GM12878 (cell line): ENCODE measurements at regions not wholly inside any gene's neighbourhood (a gene's known extent, or its start where the extent isn't known, plus 50 kb on each side); places are given as distances from the start of the nearest gene placed in this dataset.

ENCODE experiments used
- ATAC-seq: fragments of 200-7000 bp; cut with Tn5 transposase; 3 replicates; pipeline ENCODE4 v1.9.1; 2020; ENCODE audit warnings: mild to moderate bottlenecking, moderate library complexity
- BruUV-seq: library from RNA; stranded (reverse); fragments of 400-500 nt; replicated peaks from 2 replicates; lab custom pipeline; 2021; lab: Mats Ljungman, UMichigan
- CTCF ChIA-PET: fragments of 300-600 bp; sonication (Branson Sonifier 250); formaldehyde crosslinking; extraction: SDS; loops from one replicate; lab custom pipeline; 2021; ENCODE audit warnings: inconsistent platforms; lab: Yijun Ruan, JAX
- POLR2A ChIA-PET: fragments of 350-600 bp; formaldehyde crosslinking; extraction: SDS; loops from one replicate; lab custom pipeline; 2021; ENCODE audit warnings: inconsistent platforms; lab: Charles Lee
- RAD21 ChIA-PET: fragments of 300-600 bp; sonication (Branson Sonifier 250); formaldehyde crosslinking; loops from one replicate; lab custom pipeline; 2023; ENCODE audit warnings: antibody characterized with exemption; ENCODE audit not compliant: unreplicated experiment; lab: Charles Lee
- SMC1A ChIA-PET: fragments of 300-600 bp; sonication (Branson Sonifier 250); formaldehyde crosslinking; loops from one replicate; lab custom pipeline; 2023; ENCODE audit not compliant: unreplicated experiment, uncharacterized antibody; lab: Charles Lee
- DNase-seq: peaks from one replicate; pipeline ENCODE4 v3.0.0-alpha.2; 2011; ENCODE audit warnings: low read depth, low spot score
- FAIRE-seq: peaks from 3 replicates; lab custom pipeline; 2011; peaks lifted over from hg19 to GRCh38; lab: Jason Lieb, UNC
- H2AFZ ChIP-seq: 2 replicates; pipeline ENCODE4 v1.6.0; 2011; ENCODE audit warnings: low read depth, low read length, control low read depth; ENCODE audit not compliant: control insufficient read depth
- H3K27ac ChIP-seq: 2 replicates; pipeline ENCODE4 v1.5.1; 2011; ENCODE audit warnings: control low read depth; ENCODE audit not compliant: control insufficient read depth, insufficient read depth
- H3K27me3 ChIP-seq, 2 experiments: replicated peaks in 1 of 2; 2 replicates each; pipeline versions ENCODE4 v1.6.0 to v1.6.1; 2011; ENCODE audit warnings: low read length in 1 of 2; ENCODE audit not compliant: control insufficient read depth in 2 of 2, insufficient read depth in 2 of 2
- H3K36me3 ChIP-seq, 2 experiments: 2 replicates each; pipeline ENCODE4 v1.5.1; 2011; ENCODE audit warnings: low read length in 1 of 2; ENCODE audit not compliant: control insufficient read depth in 2 of 2, insufficient read depth in 2 of 2
- H3K4me1 ChIP-seq: 2 replicates; pipeline ENCODE4 v1.6.1; 2011; ENCODE audit warnings: mild to moderate bottlenecking, low read length, moderate library complexity, mixed read lengths; ENCODE audit not compliant: control insufficient read depth, insufficient read depth
- H3K4me2 ChIP-seq: 2 replicates; pipeline ENCODE4 v1.6.0; 2011; ENCODE audit warnings: control low read depth; ENCODE audit not compliant: control insufficient read depth, insufficient read depth
- H3K4me3 ChIP-seq: fragments of 200-600 bp; sonication (generic); 2 replicates; pipeline ENCODE4 v1.5.1; 2016
- H3K79me2 ChIP-seq: 2 replicates; pipeline ENCODE4 v1.6.0; 2011; ENCODE audit warnings: low read length; ENCODE audit not compliant: control insufficient read depth, insufficient read depth
- H3K9ac ChIP-seq: 2 replicates; pipeline ENCODE4 v1.8.0; 2011; ENCODE audit warnings: low read length, control low read depth, mixed read lengths; ENCODE audit not compliant: control insufficient read depth, insufficient read depth
- H3K9me3 ChIP-seq: replicated peaks from 3 replicates; pipeline ENCODE4 v1.5.1; 2011; ENCODE audit warnings: mild to moderate bottlenecking, low read length; ENCODE audit not compliant: control insufficient read depth, insufficient read depth
- H4K20me1 ChIP-seq: 2 replicates; pipeline ENCODE4 v1.6.0; 2011; ENCODE audit not compliant: control insufficient read depth, insufficient read depth
- CBFB ChIP-seq: IDR thresholded peaks from 2 replicates; pipeline ENCODE4 v1.6.1; 2016; ENCODE audit warnings: antibody characterized with exemption, low read depth
- CBX5 ChIP-seq: sonication (generic); IDR thresholded peaks from 2 replicates; pipeline ENCODE4 v1.6.1; 2016; ENCODE audit warnings: low read depth, moderate library complexity, mild to moderate bottlenecking, inconsistent platforms
- NFYB ChIP-seq: IDR thresholded peaks from 2 replicates; pipeline ENCODE4 v1.6.1; 2011; ENCODE audit warnings: low read depth, mild to moderate bottlenecking, low read length, improper control_type of control experiment, moderate library complexity; ENCODE audit not compliant: insufficient read depth
- RB1 ChIP-seq: fragments of 450-650 bp; formaldehyde crosslinking; IDR thresholded peaks from 2 replicates; pipeline ENCODE4 v1.6.1; 2017; ENCODE audit warnings: mild to moderate bottlenecking, borderline replicate concordance
- TCF7 ChIP-seq: IDR thresholded peaks from 2 replicates; pipeline ENCODE4 v1.6.1; 2014; ENCODE audit warnings: antibody characterized with exemption, borderline replicate concordance
- YBX1 ChIP-seq: fragments of 450-650 bp; IDR thresholded peaks from 2 replicates; pipeline ENCODE4 v1.6.1; 2016; ENCODE audit warnings: antibody characterized with exemption
- ZNF217 ChIP-seq: fragments of 450-650 bp; IDR thresholded peaks from 2 replicates; pipeline ENCODE4 v1.6.1; 2017; ENCODE audit warnings: antibody characterized with exemption, mild to moderate bottlenecking
- WGBS: methylation state at CpG from one replicate; pipeline ENCODE4 v1.1.6; 2016; ENCODE audit warnings: low lambda C conversion rate; ENCODE audit not compliant: insufficient replicate concordance, insufficient coverage; ENCODE audit errors: missing lambda C conversion rate; 5-methylcytosine and 5-hydroxymethylcytosine counted together
- in situ Hi-C: fragments of 300-500 bp; cut with MboI; formaldehyde crosslinking; loops from 9 replicates; pipeline ENCODE4 v1.14.3; 2018; ENCODE audit warnings: mixed read lengths
- intact Hi-C: fragments of 100-400 bp; cut with micrococcal nuclease; formaldehyde crosslinking; loops from one replicate; pipeline ENCODE4 v1.14.2; 2022; ENCODE audit not compliant: unreplicated experiment
- TF ChIP-seq, protein P1 (sequence below): IDR thresholded peaks from 2 replicates; pipeline ENCODE4 v1.6.1; 2012; ENCODE audit warnings: low read depth, low read length, improper control_type of control experiment
- TF ChIP-seq, protein P2 (sequence below): IDR thresholded peaks from 2 replicates; pipeline ENCODE4 v1.6.1; 2012; ENCODE audit warnings: low read length, inconsistent platforms
- TF ChIP-seq, protein P3 (sequence below): IDR thresholded peaks from 2 replicates; pipeline ENCODE4 v1.6.1; 2011; ENCODE audit warnings: low read depth, low read length, improper control_type of control experiment, borderline replicate concordance
- TF ChIP-seq, protein P4 (sequence below): fragments of 450-650 bp; IDR thresholded peaks from 2 replicates; pipeline ENCODE4 v1.6.1; 2017; ENCODE audit warnings: mild to moderate bottlenecking, moderate library complexity
- TF ChIP-seq, protein P5 (sequence below): fragments of 450-650 bp; IDR thresholded peaks from 2 replicates; pipeline ENCODE4 v1.6.1; 2017; ENCODE audit warnings: borderline replicate concordance

DNA sequence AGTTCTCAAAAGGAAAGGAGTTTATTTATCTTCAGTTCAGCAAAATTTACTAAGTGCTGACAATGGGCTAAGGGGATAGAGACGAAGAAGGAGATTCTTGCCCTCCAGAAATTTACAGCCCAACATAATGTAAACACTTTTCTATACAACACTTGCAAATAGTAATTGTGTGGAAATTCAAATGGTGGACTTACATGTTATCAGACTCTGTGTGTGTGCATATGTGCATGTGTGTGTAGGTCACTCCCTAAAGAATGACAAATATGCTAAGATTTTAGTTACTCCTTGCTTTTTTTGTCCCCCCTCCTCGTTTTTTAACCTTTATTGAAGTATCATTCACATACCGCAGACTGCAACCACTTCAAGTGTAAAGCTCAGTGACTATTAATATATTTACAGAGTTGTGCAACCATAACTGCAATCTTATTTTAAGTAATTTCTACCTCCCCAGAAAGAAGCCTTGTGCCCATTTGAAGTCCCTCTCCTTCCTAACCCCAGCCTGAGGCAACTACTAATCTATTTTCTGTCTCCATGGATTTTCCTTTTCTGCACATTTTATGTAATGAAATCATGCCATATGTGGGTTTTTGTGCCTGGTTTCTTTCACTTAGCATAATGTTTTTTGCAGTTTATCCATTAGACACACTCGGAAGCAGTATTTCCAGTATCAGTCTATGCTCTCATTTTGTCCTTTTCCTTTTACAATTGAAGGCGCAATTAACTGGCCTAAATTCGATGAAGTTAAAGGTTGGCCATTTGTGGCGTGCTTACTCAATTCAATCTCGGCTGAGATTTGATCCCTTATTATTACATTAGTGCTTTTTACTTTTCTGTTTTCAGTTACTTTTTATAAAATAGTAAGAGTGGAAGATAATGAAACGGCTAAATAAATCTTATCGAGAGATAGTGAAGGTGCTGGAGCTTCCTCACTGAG, 318.4 kb downstream of the HAPSTR1 start:
- POLR2A ChIA-PET: no interaction called here
- DNase-seq: no peak
- in situ Hi-C loops (no loop called here), intact Hi-C loops (no loop called here)
- Histone ChIP-seq H3K9me3 (no peaks in the 10 kb centered on the region), H3K79me2 (no peaks in the 10 kb centered on the region), H3K4me3 (no peak overlapping the region), H4K20me1 (no peaks in the 10 kb centered on the region), H3K36me3 (no peaks in the 10 kb centered on the region), H3K27me3 (no peaks in the 10 kb centered on the region), H3K27ac (no peak overlapping the region), H2AFZ (no peak overlapping the region), H3K4me1 (no peaks in the 10 kb centered on the region), H3K9ac (no peak overlapping the region), H3K4me2 (no peak overlapping the region)
- TF ChIP-seq RB1 (no peak), TCF7 (no peak), CBX5 (no peak), CBFB (no peak), YBX1 (no peak), ZNF217 (no peak), NFYB (no peak)
- TF ChIP-seq, protein P1, sequence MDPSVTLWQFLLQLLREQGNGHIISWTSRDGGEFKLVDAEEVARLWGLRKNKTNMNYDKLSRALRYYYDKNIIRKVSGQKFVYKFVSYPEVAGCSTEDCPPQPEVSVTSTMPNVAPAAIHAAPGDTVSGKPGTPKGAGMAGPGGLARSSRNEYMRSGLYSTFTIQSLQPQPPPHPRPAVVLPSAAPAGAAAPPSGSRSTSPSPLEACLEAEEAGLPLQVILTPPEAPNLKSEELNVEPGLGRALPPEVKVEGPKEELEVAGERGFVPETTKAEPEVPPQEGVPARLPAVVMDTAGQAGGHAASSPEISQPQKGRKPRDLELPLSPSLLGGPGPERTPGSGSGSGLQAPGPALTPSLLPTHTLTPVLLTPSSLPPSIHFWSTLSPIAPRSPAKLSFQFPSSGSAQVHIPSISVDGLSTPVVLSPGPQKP: no peak
- TF ChIP-seq, protein P2, sequence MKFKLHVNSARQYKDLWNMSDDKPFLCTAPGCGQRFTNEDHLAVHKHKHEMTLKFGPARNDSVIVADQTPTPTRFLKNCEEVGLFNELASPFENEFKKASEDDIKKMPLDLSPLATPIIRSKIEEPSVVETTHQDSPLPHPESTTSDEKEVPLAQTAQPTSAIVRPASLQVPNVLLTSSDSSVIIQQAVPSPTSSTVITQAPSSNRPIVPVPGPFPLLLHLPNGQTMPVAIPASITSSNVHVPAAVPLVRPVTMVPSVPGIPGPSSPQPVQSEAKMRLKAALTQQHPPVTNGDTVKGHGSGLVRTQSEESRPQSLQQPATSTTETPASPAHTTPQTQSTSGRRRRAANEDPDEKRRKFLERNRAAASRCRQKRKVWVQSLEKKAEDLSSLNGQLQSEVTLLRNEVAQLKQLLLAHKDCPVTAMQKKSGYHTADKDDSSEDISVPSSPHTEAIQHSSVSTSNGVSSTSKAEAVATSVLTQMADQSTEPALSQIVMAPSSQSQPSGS: no peak
- TF ChIP-seq, protein P3, sequence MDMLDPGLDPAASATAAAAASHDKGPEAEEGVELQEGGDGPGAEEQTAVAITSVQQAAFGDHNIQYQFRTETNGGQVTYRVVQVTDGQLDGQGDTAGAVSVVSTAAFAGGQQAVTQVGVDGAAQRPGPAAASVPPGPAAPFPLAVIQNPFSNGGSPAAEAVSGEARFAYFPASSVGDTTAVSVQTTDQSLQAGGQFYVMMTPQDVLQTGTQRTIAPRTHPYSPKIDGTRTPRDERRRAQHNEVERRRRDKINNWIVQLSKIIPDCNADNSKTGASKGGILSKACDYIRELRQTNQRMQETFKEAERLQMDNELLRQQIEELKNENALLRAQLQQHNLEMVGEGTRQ: no peak
- TF ChIP-seq, protein P4, sequence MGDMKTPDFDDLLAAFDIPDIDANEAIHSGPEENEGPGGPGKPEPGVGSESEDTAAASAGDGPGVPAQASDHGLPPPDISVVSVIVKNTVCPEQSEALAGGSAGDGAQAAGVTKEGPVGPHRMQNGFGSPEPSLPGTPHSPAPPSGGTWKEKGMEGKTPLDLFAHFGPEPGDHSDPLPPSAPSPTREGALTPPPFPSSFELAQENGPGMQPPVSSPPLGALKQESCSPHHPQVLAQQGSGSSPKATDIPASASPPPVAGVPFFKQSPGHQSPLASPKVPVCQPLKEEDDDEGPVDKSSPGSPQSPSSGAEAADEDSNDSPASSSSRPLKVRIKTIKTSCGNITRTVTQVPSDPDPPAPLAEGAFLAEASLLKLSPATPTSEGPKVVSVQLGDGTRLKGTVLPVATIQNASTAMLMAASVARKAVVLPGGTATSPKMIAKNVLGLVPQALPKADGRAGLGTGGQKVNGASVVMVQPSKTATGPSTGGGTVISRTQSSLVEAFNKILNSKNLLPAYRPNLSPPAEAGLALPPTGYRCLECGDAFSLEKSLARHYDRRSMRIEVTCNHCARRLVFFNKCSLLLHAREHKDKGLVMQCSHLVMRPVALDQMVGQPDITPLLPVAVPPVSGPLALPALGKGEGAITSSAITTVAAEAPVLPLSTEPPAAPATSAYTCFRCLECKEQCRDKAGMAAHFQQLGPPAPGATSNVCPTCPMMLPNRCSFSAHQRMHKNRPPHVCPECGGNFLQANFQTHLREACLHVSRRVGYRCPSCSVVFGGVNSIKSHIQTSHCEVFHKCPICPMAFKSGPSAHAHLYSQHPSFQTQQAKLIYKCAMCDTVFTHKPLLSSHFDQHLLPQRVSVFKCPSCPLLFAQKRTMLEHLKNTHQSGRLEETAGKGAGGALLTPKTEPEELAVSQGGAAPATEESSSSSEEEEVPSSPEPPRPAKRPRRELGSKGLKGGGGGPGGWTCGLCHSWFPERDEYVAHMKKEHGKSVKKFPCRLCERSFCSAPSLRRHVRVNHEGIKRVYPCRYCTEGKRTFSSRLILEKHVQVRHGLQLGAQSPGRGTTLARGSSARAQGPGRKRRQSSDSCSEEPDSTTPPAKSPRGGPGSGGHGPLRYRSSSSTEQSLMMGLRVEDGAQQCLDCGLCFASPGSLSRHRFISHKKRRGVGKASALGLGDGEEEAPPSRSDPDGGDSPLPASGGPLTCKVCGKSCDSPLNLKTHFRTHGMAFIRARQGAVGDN: no peak
- TF ChIP-seq, protein P5, sequence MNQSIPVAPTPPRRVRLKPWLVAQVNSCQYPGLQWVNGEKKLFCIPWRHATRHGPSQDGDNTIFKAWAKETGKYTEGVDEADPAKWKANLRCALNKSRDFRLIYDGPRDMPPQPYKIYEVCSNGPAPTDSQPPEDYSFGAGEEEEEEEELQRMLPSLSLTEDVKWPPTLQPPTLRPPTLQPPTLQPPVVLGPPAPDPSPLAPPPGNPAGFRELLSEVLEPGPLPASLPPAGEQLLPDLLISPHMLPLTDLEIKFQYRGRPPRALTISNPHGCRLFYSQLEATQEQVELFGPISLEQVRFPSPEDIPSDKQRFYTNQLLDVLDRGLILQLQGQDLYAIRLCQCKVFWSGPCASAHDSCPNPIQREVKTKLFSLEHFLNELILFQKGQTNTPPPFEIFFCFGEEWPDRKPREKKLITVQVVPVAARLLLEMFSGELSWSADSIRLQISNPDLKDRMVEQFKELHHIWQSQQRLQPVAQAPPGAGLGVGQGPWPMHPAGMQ: no peak
- CTCF ChIA-PET: no interaction called here
- SMC1A ChIA-PET: no interaction called here
- RAD21 ChIA-PET: no interaction called here
- ATAC-seq: no peak
- BruUV-seq: no TSS peak
- FAIRE-seq: no peak
- WGBS: 35% methylated on average over 10 of the region's 10 CpGs
